ENCODE measurements at regions not wholly inside any gene's neighbourhood (a gene's known extent, or its start where the extent isn't known, plus 50 kb on each side); places are given as distances from the start of the nearest gene placed in this dataset.

- intact Hi-C loops (cut with micrococcal nuclease; ENCODE audit: unreplicated experiment), result no loop called here
- H3K9me3 ChIP-seq (ENCODE audit: low read depth, low read length, poor library complexity, severe bottlenecking), result no peaks in the 10 kb centered on the region
- H3K27ac ChIP-seq (ENCODE audit: low read depth, low read length, poor library complexity, severe bottlenecking), result no peak overlapping the region
- H3K4me3 ChIP-seq (ENCODE audit: low read depth, low read length, poor library complexity, severe bottlenecking), result no peak overlapping the region
- H3K36me3 ChIP-seq (ENCODE audit: insufficient read depth, low read length, poor library complexity, severe bottlenecking), result no peaks in the 10 kb centered on the region
- DNase-seq (ENCODE audit: low spot score), result peak; percentile 50
- no peak for TF ChIP-seq CTCF (conservative IDR thresholded peaks at IDR 0.05; ENCODE audit: low read depth, low read length)
- H3K4me1 ChIP-seq (ENCODE audit: insufficient read depth, low read length, poor library complexity, severe bottlenecking), result peaks cover 11% of the 10 kb centered on the region
- ChIA-PET CTCF (no interaction called here), POLR2A (ENCODE audit: low non-redundant PET) (no interaction called here)
- H3K27me3 ChIP-seq (replicated peaks; ENCODE audit: insufficient read depth, low read depth, low read length, poor library complexity), result peaks cover 54% of the 10 kb centered on the region
- no TSS peak for BruUV-seq (replicated peaks)
These were observed 83.9 kb downstream of the ZIC1 start for GRCh38 chr3:147493065-147493464.

- POLR2A ChIA-PET (ENCODE audit: low non-redundant PET), result no interaction called here
- DNase-seq (ENCODE audit: low spot score), result peak; percentile 50
- Histone ChIP-seq H3K4me1 (ENCODE audit: insufficient read depth, low read length, poor library complexity, severe bottlenecking) (peaks cover 11% of the 10 kb centered on the region), H3K36me3 (ENCODE audit: insufficient read depth, low read length, poor library complexity, severe bottlenecking) (no peaks in the 10 kb centered on the region), H3K27me3 (replicated peaks; ENCODE audit: insufficient read depth, low read depth, low read length, poor library complexity) (peaks cover 52% of the 10 kb centered on the region), H3K4me3 (ENCODE audit: low read depth, low read length, poor library complexity, severe bottlenecking) (no peak overlapping the region), H3K27ac (ENCODE audit: low read depth, low read length, poor library complexity, severe bottlenecking) (no peak overlapping the region), H3K9me3 (ENCODE audit: low read depth, low read length, poor library complexity, severe bottlenecking) (no peaks in the 10 kb centered on the region)
- CTCF ChIA-PET, result no interaction called here
- TF ChIP-seq CTCF (conservative IDR thresholded peaks at IDR 0.05; ENCODE audit: low read depth, low read length) (no peak), EZH2 (IDR thresholded peaks at IDR 0.05; ENCODE audit: borderline replicate concordance, low read depth, low read length, poor library complexity, severe bottlenecking) (no peak)
- intact Hi-C loops (cut with micrococcal nuclease; ENCODE audit: unreplicated experiment), result no loop called here
- no TSS peak for BruUV-seq (replicated peaks)
These were observed 84.5 kb downstream of the ZIC1 start for GRCh38 chr3:147493666-147494065.

- no peak for DNase-seq (ENCODE audit: low spot score)
- TF ChIP-seq CTCF (conservative IDR thresholded peaks at IDR 0.05; ENCODE audit: low read depth, low read length) (no peak), EZH2 (IDR thresholded peaks at IDR 0.05; ENCODE audit: borderline replicate concordance, low read depth, low read length, poor library complexity, severe bottlenecking) (no peak)
- Histone ChIP-seq H3K9me3 (ENCODE audit: low read depth, low read length, poor library complexity, severe bottlenecking) (no peaks in the 10 kb centered on the region), H3K27ac (ENCODE audit: low read depth, low read length, poor library complexity, severe bottlenecking) (no peak overlapping the region), H3K4me3 (ENCODE audit: low read depth, low read length, poor library complexity, severe bottlenecking) (no peak overlapping the region), H3K4me1 (ENCODE audit: insufficient read depth, low read length, poor library complexity, severe bottlenecking) (peaks cover 6% of the 10 kb centered on the region), H3K27me3 (replicated peaks; ENCODE audit: insufficient read depth, low read depth, low read length, poor library complexity) (peaks cover 34% of the 10 kb centered on the region), H3K36me3 (ENCODE audit: insufficient read depth, low read length, poor library complexity, severe bottlenecking) (no peaks in the 10 kb centered on the region)
- BruUV-seq (replicated peaks), result no TSS peak
- ChIA-PET POLR2A (ENCODE audit: low non-redundant PET) (no interaction called here), CTCF (no interaction called here)
- intact Hi-C loops (cut with micrococcal nuclease; ENCODE audit: unreplicated experiment), result no loop called here
These were observed 88.1 kb downstream of the ZIC1 start for GRCh38 chr3:147497286-147497685.

Data from A673 (cell line).